GM23338 (cell line): ENCODE measurements at regions not wholly inside any gene's neighbourhood (a gene's known extent, or its start where the extent isn't known, plus 50 kb on each side); places are given as distances from the start of the nearest gene placed in this dataset.

Source experiments
- ATAC-seq: fragments of 200-7000 bp; cut with Tn5 transposase; 3 replicates; pipeline ENCODE4 v1.9.1; 2020
- DNase-seq: peaks from one replicate; pipeline ENCODE4 v3.0.0-alpha.2; 2015; ENCODE audit warnings: low spot score
- H2AFZ ChIP-seq: fragments of 200-600 bp; sonication (generic); 2 replicates; pipeline ENCODE4 v1.8.0; 2016; ENCODE audit warnings: antibody characterized with exemption, mild to moderate bottlenecking, moderate library complexity
- H3F3A ChIP-seq: fragments of 200-600 bp; sonication (generic); replicated peaks from 2 replicates; pipeline ENCODE4 v1.8.0; 2017; ENCODE audit warnings: antibody characterized with exemption, mixed run types, low read depth
- H3K27ac ChIP-seq: fragments of 200-600 bp; sonication (generic); 2 replicates; pipeline ENCODE4 v1.6.1; 2016; ENCODE audit warnings: low read depth
- H3K27me3 ChIP-seq: fragments of 200-600 bp; sonication (generic); 2 replicates; pipeline ENCODE4 v1.8.0; 2016; ENCODE audit warnings: mild to moderate bottlenecking, mixed run types, moderate library complexity; ENCODE audit not compliant: insufficient read depth
- H3K36me3 ChIP-seq: fragments of 200-600 bp; sonication (generic); 2 replicates; pipeline ENCODE4 v1.8.0; 2016; ENCODE audit warnings: mild to moderate bottlenecking; ENCODE audit not compliant: insufficient read depth
- H3K4me1 ChIP-seq: fragments of 200-600 bp; sonication (generic); 2 replicates; pipeline ENCODE4 v1.8.0; 2016; ENCODE audit warnings: mild to moderate bottlenecking, moderate library complexity; ENCODE audit not compliant: insufficient read depth
- H3K4me2 ChIP-seq: fragments of 200-600 bp; sonication (generic); 2 replicates; pipeline ENCODE4 v1.7.1; 2017; ENCODE audit warnings: mixed run types
- H3K4me3 ChIP-seq: fragments of 200-600 bp; sonication (generic); 2 replicates; pipeline ENCODE4 v1.6.1; 2016; ENCODE audit warnings: mixed run types
- H3K79me2 ChIP-seq: fragments of 200-600 bp; sonication (generic); replicated peaks from 2 replicates; pipeline ENCODE4 v1.8.0; 2017; ENCODE audit warnings: mild to moderate bottlenecking; ENCODE audit not compliant: insufficient read depth
- H3K9me2 ChIP-seq: fragments of 200-600 bp; sonication (generic); 2 replicates; pipeline ENCODE4 v1.8.0; 2017; ENCODE audit not compliant: insufficient read depth
- H4K20me1 ChIP-seq: fragments of 200-600 bp; sonication (generic); replicated peaks from 2 replicates; pipeline ENCODE4 v1.8.0; 2017; ENCODE audit warnings: mild to moderate bottlenecking; ENCODE audit not compliant: insufficient read depth
- H3K27ac Mint-ChIP-seq: 2 replicates; pipeline ENCODE4 v1.8.0; 2020; ENCODE audit warnings: inconsistent platforms, mild to moderate bottlenecking, moderate library complexity, mixed read lengths
- H3K27me3 Mint-ChIP-seq: 3 replicates; pipeline ENCODE4 v1.8.0; 2022; ENCODE audit warnings: low read depth, mild to moderate bottlenecking, moderate library complexity, mixed read lengths, inconsistent platforms; ENCODE audit not compliant: insufficient read depth, poor library complexity
- H3K36me3 Mint-ChIP-seq: 3 replicates; pipeline ENCODE4 v1.8.0; 2021; ENCODE audit warnings: low read depth, mild to moderate bottlenecking, inconsistent platforms, moderate library complexity, mixed read lengths
- H3K4me1 Mint-ChIP-seq: 3 replicates; pipeline ENCODE4 v1.8.0; 2020; ENCODE audit warnings: mild to moderate bottlenecking, inconsistent platforms, mixed read lengths
- H3K4me3 Mint-ChIP-seq: 3 replicates; pipeline ENCODE4 v1.8.0; 2021; ENCODE audit warnings: moderate library complexity, mild to moderate bottlenecking, inconsistent platforms, mixed read lengths
- H3K9me3 Mint-ChIP-seq: 3 replicates; pipeline ENCODE4 v1.8.0; 2020; ENCODE audit warnings: moderate library complexity, mild to moderate bottlenecking, inconsistent platforms, mixed read lengths
- CREB1 ChIP-seq: fragments of 250-450 bp; sonication (Bioruptor Pico); IDR thresholded peaks from 2 replicates; pipeline ENCODE4 v1.5.0; 2020; ENCODE audit warnings: low read depth, mild to moderate bottlenecking, moderate library complexity
- EZH2phosphoT487 ChIP-seq: fragments of 200-600 bp; sonication (generic); IDR thresholded peaks from one replicate; pipeline ENCODE4 v1.8.1; 2018; ENCODE audit warnings: antibody characterized with exemption; ENCODE audit not compliant: unreplicated experiment
- STAT1 ChIP-seq: IDR thresholded peaks from one replicate; pipeline ENCODE4 v1.6.1; 2016; ENCODE audit warnings: antibody characterized with exemption; ENCODE audit not compliant: unreplicated experiment
- ZNF114 ChIP-seq: fragments of 250-450 bp; sonication (Bioruptor Pico); IDR thresholded peaks from 2 replicates; pipeline ENCODE4 v1.5.0; 2020; ENCODE audit warnings: mild to moderate bottlenecking, moderate library complexity
- ZNF331 ChIP-seq: fragments of 250-450 bp; sonication (Bioruptor Pico); IDR thresholded peaks from 2 replicates; pipeline ENCODE4 v1.5.0; 2020; ENCODE audit warnings: low read depth, mild to moderate bottlenecking, moderate library complexity
- TF ChIP-seq, protein P1 (sequence below): IDR thresholded peaks from one replicate; pipeline ENCODE4 v1.6.1; 2018; ENCODE audit warnings: antibody characterized with exemption; ENCODE audit not compliant: unreplicated experiment
- TF ChIP-seq, protein P2 (sequence below): IDR thresholded peaks from 2 replicates; pipeline ENCODE4 v1.6.1; 2016; ENCODE audit warnings: antibody characterized with exemption
- TF ChIP-seq, protein P3 (sequence below), 2 experiments: fragments of 200-600 bp in 1 of 2; sonication (generic) in 1 of 2; conservative IDR thresholded peaks; 2 replicates each; pipeline versions ENCODE4 v1.5.1 to v1.6.1; 2016 to 2017; ENCODE audit warnings: antibody characterized with exemption in 2 of 2, low read depth in 2 of 2, mild to moderate bottlenecking in 2 of 2, moderate library complexity in 1 of 2

DNA sequence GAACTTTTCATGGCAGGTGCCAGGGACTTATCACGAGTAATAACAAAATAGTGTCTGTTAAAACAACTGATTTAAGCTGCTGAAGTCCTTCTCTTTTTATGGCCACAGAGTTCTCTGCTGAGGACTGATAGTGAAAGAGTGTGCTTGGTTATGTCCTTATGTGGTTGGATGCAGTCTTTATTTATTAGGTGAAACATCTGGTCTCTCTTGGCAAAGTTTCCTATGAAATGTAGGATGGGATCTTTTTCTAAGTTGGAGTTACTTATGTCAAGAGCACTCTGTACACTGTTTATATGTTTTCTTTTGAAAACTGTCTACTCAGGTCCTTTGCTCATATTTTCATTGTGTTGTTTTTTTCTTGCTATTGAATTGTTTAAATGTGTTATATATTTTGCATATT is 1816.1 kb upstream of the C9orf72 start:
- H2AFZ ChIP-seq, result no peak overlapping the region
- no peaks in the 10 kb centered on the region for H3K27me3 ChIP-seq
- H3K9me3 Mint-ChIP-seq, result peaks cover 7% of the 10 kb centered on the region
- H3K27me3 Mint-ChIP-seq, result peaks cover 4% of the 10 kb centered on the region
- H3K4me2 ChIP-seq, result no peak overlapping the region
- ATAC-seq (no peak), DNase-seq (no peak)
- H3K79me2 ChIP-seq, result no peaks in the 10 kb centered on the region
- H3K27ac Mint-ChIP-seq, result no peak overlapping the region
- no peak overlapping the region for H3K27ac ChIP-seq
- H3F3A ChIP-seq, result no peaks in the 10 kb centered on the region
- TF ChIP-seq, protein P1, sequence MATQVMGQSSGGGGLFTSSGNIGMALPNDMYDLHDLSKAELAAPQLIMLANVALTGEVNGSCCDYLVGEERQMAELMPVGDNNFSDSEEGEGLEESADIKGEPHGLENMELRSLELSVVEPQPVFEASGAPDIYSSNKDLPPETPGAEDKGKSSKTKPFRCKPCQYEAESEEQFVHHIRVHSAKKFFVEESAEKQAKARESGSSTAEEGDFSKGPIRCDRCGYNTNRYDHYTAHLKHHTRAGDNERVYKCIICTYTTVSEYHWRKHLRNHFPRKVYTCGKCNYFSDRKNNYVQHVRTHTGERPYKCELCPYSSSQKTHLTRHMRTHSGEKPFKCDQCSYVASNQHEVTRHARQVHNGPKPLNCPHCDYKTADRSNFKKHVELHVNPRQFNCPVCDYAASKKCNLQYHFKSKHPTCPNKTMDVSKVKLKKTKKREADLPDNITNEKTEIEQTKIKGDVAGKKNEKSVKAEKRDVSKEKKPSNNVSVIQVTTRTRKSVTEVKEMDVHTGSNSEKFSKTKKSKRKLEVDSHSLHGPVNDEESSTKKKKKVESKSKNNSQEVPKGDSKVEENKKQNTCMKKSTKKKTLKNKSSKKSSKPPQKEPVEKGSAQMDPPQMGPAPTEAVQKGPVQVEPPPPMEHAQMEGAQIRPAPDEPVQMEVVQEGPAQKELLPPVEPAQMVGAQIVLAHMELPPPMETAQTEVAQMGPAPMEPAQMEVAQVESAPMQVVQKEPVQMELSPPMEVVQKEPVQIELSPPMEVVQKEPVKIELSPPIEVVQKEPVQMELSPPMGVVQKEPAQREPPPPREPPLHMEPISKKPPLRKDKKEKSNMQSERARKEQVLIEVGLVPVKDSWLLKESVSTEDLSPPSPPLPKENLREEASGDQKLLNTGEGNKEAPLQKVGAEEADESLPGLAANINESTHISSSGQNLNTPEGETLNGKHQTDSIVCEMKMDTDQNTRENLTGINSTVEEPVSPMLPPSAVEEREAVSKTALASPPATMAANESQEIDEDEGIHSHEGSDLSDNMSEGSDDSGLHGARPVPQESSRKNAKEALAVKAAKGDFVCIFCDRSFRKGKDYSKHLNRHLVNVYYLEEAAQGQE, result no peak
- TF ChIP-seq, protein P2, sequence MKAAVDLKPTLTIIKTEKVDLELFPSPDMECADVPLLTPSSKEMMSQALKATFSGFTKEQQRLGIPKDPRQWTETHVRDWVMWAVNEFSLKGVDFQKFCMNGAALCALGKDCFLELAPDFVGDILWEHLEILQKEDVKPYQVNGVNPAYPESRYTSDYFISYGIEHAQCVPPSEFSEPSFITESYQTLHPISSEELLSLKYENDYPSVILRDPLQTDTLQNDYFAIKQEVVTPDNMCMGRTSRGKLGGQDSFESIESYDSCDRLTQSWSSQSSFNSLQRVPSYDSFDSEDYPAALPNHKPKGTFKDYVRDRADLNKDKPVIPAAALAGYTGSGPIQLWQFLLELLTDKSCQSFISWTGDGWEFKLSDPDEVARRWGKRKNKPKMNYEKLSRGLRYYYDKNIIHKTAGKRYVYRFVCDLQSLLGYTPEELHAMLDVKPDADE, result no peak
- TF ChIP-seq CREB1 (no peak), EZH2phosphoT487 (no peak), ZNF331 (no peak), ZNF114 (CRISPR knock-in tag) (no peak)
- TF ChIP-seq, protein P3, sequence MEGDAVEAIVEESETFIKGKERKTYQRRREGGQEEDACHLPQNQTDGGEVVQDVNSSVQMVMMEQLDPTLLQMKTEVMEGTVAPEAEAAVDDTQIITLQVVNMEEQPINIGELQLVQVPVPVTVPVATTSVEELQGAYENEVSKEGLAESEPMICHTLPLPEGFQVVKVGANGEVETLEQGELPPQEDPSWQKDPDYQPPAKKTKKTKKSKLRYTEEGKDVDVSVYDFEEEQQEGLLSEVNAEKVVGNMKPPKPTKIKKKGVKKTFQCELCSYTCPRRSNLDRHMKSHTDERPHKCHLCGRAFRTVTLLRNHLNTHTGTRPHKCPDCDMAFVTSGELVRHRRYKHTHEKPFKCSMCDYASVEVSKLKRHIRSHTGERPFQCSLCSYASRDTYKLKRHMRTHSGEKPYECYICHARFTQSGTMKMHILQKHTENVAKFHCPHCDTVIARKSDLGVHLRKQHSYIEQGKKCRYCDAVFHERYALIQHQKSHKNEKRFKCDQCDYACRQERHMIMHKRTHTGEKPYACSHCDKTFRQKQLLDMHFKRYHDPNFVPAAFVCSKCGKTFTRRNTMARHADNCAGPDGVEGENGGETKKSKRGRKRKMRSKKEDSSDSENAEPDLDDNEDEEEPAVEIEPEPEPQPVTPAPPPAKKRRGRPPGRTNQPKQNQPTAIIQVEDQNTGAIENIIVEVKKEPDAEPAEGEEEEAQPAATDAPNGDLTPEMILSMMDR (conservative IDR thresholded peaks at IDR 0.05; ENCODE audit: low read depth in 2 of 2), result no peak
- peaks cover 5% of the 10 kb centered on the region; the same call in 2 of the 3 replicates for H3K36me3 Mint-ChIP-seq
- H4K20me1 ChIP-seq, result no peaks in the 10 kb centered on the region
- H3K9me2 ChIP-seq, result no peaks in the 10 kb centered on the region
- H3K4me1 Mint-ChIP-seq, result peaks cover 4% of the 10 kb centered on the region; the same call in 2 of the 3 replicates
- no peaks in the 10 kb centered on the region for H3K4me1 ChIP-seq
- H3K4me3 ChIP-seq, result no peak overlapping the region
- no peaks in the 10 kb centered on the region for H3K36me3 ChIP-seq
- H3K4me3 Mint-ChIP-seq, result no peak overlapping the region

DNA sequence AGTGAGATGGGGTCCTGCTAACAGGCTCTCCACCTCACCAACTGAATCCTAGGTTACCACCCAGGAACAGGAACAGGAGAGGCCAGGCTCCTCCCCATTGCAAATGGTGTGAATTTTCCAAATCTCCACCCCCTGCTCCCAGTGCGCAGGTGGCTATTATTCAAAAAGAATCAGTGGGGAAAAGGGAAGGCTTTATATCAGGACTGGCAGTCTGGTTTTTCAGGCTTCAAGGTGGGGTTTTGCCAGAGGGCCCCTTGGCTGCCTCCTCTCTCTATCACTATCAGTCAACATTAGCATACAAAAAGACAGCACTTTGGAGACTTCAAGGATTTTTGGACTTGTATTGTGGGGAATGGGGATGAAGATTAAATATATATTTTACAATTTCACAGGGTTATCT is 1817.6 kb upstream of the C9orf72 start:
- DNase-seq, result no peak
- no peak overlapping the region for H3K4me3 Mint-ChIP-seq
- TF ChIP-seq STAT1 (no peak), ZNF114 (CRISPR knock-in tag) (no peak), EZH2phosphoT487 (no peak)
- TF ChIP-seq, protein P3 (conservative IDR thresholded peaks at IDR 0.05; ENCODE audit: low read depth in 2 of 2), result no peak

More for the DNA sequence above, 1817.6 kb upstream of the C9orf72 start:
- Histone ChIP-seq H3K36me3 (no peaks in the 10 kb centered on the region), H3F3A (no peaks in the 10 kb centered on the region), H3K27me3 (no peaks in the 10 kb centered on the region), H3K4me1 (no peaks in the 10 kb centered on the region), H3K4me3 (no peak overlapping the region), H3K27ac (no peak overlapping the region), H3K9me2 (no peaks in the 10 kb centered on the region), H3K4me2 (no peak overlapping the region), H2AFZ (no peak overlapping the region), H4K20me1 (no peaks in the 10 kb centered on the region), H3K79me2 (no peaks in the 10 kb centered on the region)
- peaks cover 4% of the 10 kb centered on the region; the same call in 2 of the 3 replicates for H3K4me1 Mint-ChIP-seq
- peaks cover 1% of the 10 kb centered on the region for H3K27me3 Mint-ChIP-seq
- no peak for ATAC-seq
- no peaks in the 10 kb centered on the region for H3K36me3 Mint-ChIP-seq
- H3K9me3 Mint-ChIP-seq, result no peaks in the 10 kb centered on the region
- no peak overlapping the region for H3K27ac Mint-ChIP-seq
